Skeletal muscle tissue (tissue), 3 donors: ENCODE measurements at regions not wholly inside any gene's neighbourhood (a gene's known extent, or its start where the extent isn't known, plus 50 kb on each side); places are given as distances from the start of the nearest gene placed in this dataset.

Experiments
- H3K27ac ChIP-seq: one replicate; pipeline ENCODE4 v1.7.0; 2013; ENCODE audit warnings: mild to moderate bottlenecking, low read depth, low read length, inconsistent platforms
- H3K27me3 ChIP-seq, 3 donors: one replicate each; pipeline ENCODE4 v1.7.0; 2013; ENCODE audit warnings: low read length in 3 of 3; ENCODE audit not compliant: control insufficient read depth in 3 of 3, insufficient read depth in 3 of 3
- H3K36me3 ChIP-seq, 3 donors: one replicate each; pipeline ENCODE4 v1.7.0; 2013; ENCODE audit warnings: low read length in 3 of 3; ENCODE audit not compliant: control insufficient read depth in 3 of 3, insufficient read depth in 3 of 3
- H3K4me1 ChIP-seq, 3 donors: one replicate each; pipeline ENCODE4 v1.7.0; 2013; ENCODE audit warnings: low read length in 3 of 3, mild to moderate bottlenecking in 3 of 3; ENCODE audit not compliant: control insufficient read depth in 3 of 3, insufficient read depth in 3 of 3
- H3K4me3 ChIP-seq, 3 donors: one replicate each; pipeline ENCODE4 v1.7.0; 2013; ENCODE audit warnings: low read length in 3 of 3
- H3K9ac ChIP-seq, 3 donors: one replicate each; pipeline ENCODE4 v1.7.0; 2013; ENCODE audit warnings: low read length in 3 of 3, mild to moderate bottlenecking in 3 of 3, moderate library complexity in 2 of 3, low read depth in 1 of 3
- H3K9me3 ChIP-seq, 3 donors: one replicate each; pipeline ENCODE4 v1.7.0; 2013; ENCODE audit warnings: low read length in 3 of 3; ENCODE audit not compliant: control insufficient read depth in 3 of 3
- donor health status: Osteomylitis.

- no peaks in the 10 kb centered on the region for H3K36me3 ChIP-seq
- peak overlapping the region; percentile 6 for H3K27ac ChIP-seq
- no peak overlapping the region for H3K9ac ChIP-seq
- no peak overlapping the region for H3K4me3 ChIP-seq
- no peaks in the 10 kb centered on the region for H3K4me1 ChIP-seq
- no peaks in the 10 kb centered on the region for H3K27me3 ChIP-seq
- no peaks in the 10 kb centered on the region for H3K9me3 ChIP-seq
Measured at GRCh38 chr2:224146356-224147160, 107.5 kb upstream of the SERPINE2 start.

GRCh38 chr2:224145751-224146355, 106.8 kb upstream of the SERPINE2 start:
- peak overlapping the region; percentile 6 for H3K27ac ChIP-seq
- H3K9me3 ChIP-seq: no peaks in the 10 kb centered on the region
- no peaks in the 10 kb centered on the region for H3K27me3 ChIP-seq
- H3K36me3 ChIP-seq: no peaks in the 10 kb centered on the region
- no peak overlapping the region for H3K9ac ChIP-seq
- no peaks in the 10 kb centered on the region for H3K4me1 ChIP-seq
- no peak overlapping the region for H3K4me3 ChIP-seq

- Histone ChIP-seq H3K27me3 (no peaks in the 10 kb centered on the region), H3K9me3 (no peaks in the 10 kb centered on the region), H3K4me1 (no peaks in the 10 kb centered on the region), H3K27ac (no peak overlapping the region), H3K36me3 (no peaks in the 10 kb centered on the region), H3K9ac (no peak overlapping the region), H3K4me3 (no peak overlapping the region)
Measured at GRCh38 chr2:224143526-224143925, 104.4 kb upstream of the SERPINE2 start.

GRCh38 chr2:224142397-224143312, 103.6 kb upstream of the SERPINE2 start:
- H3K27ac ChIP-seq: no peak overlapping the region
- no peaks in the 10 kb centered on the region for H3K9me3 ChIP-seq
- H3K4me1 ChIP-seq: no peaks in the 10 kb centered on the region
- no peaks in the 10 kb centered on the region for H3K27me3 ChIP-seq
- H3K36me3 ChIP-seq: no peaks in the 10 kb centered on the region
- H3K9ac ChIP-seq: no peak overlapping the region
- no peak overlapping the region for H3K4me3 ChIP-seq

GRCh38 chr2:224141304-224141703, 102.2 kb upstream of the SERPINE2 start:
- Histone ChIP-seq H3K27ac (no peak overlapping the region), H3K9me3 (no peaks in the 10 kb centered on the region), H3K9ac (no peak overlapping the region), H3K4me3 (no peak overlapping the region), H3K4me1 (no peaks in the 10 kb centered on the region), H3K27me3 (no peaks in the 10 kb centered on the region), H3K36me3 (no peaks in the 10 kb centered on the region)

- H3K36me3 ChIP-seq: no peaks in the 10 kb centered on the region
- H3K27me3 ChIP-seq: no peaks in the 10 kb centered on the region
- H3K9ac ChIP-seq: no peak overlapping the region
- no peak overlapping the region for H3K27ac ChIP-seq
- H3K4me3 ChIP-seq: no peak overlapping the region
- no peaks in the 10 kb centered on the region for H3K4me1 ChIP-seq
- no peaks in the 10 kb centered on the region for H3K9me3 ChIP-seq
Measured at GRCh38 chr2:224137208-224137607, 98.1 kb upstream of the SERPINE2 start.

GRCh38 chr2:224136396-224136795, 97.3 kb upstream of the SERPINE2 start:
- no peaks in the 10 kb centered on the region for H3K36me3 ChIP-seq
- no peak overlapping the region for H3K4me3 ChIP-seq
- no peak overlapping the region for H3K9ac ChIP-seq
- H3K27me3 ChIP-seq: no peaks in the 10 kb centered on the region
- no peak overlapping the region for H3K27ac ChIP-seq
- H3K4me1 ChIP-seq: no peaks in the 10 kb centered on the region
- no peaks in the 10 kb centered on the region for H3K9me3 ChIP-seq

GRCh38 chr2:224135881-224136280, 96.8 kb upstream of the SERPINE2 start:
- no peaks in the 10 kb centered on the region for H3K9me3 ChIP-seq
- H3K36me3 ChIP-seq: no peaks in the 10 kb centered on the region
- no peaks in the 10 kb centered on the region for H3K27me3 ChIP-seq
- H3K27ac ChIP-seq: no peak overlapping the region
- no peaks in the 10 kb centered on the region for H3K4me1 ChIP-seq
- H3K4me3 ChIP-seq: no peak overlapping the region
- H3K9ac ChIP-seq: no peak overlapping the region

GRCh38 chr2:224134003-224134734, 95.1 kb upstream of the SERPINE2 start:
- no peak overlapping the region for H3K9ac ChIP-seq
- no peaks in the 10 kb centered on the region for H3K36me3 ChIP-seq
- H3K9me3 ChIP-seq: no peaks in the 10 kb centered on the region
- H3K4me1 ChIP-seq: no peaks in the 10 kb centered on the region
- H3K27me3 ChIP-seq: no peaks in the 10 kb centered on the region
- H3K27ac ChIP-seq: no peak overlapping the region
- no peak overlapping the region for H3K4me3 ChIP-seq
